ENCODE measurements at regions not wholly inside any gene's neighbourhood (a gene's known extent, or its start where the extent isn't known, plus 50 kb on each side); places are given as distances from the start of the nearest gene placed in this dataset.
A peak's percentile ranks its signal among the peaks of the same experiment; 100 is the strongest.
"Not testable (repeated sequence)": the region's sequence is repeated elsewhere in the genome, so short reads cannot be mapped to it uniquely, and the experiment has no call there.

DNA sequence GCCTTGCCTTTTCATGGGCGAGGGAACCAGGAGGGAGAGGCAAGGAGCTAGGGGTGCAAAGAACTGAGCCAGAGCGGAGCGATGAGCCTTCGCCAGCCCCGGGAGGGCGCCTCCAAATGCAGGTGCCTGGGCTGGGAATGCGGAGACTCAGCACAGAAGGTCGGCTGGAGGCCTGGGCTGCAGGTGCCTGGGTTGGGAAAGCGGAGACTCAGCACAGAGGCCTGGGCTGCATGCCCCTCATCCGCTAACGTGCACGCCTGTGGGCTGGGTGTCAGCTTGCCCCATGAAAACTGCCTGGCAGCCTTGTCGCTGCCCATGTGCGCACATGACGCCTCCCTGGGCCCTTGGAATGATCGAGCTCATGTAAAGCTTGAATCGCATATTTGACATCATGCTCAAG is 51.8 kb downstream of the POM121L12 start:
- DNase-seq (ENCODE audit: low read depth) = no peak
- H3K4me3 ChIP-seq (ENCODE audit: low read depth, low read length) = no peak overlapping the region

DNA sequence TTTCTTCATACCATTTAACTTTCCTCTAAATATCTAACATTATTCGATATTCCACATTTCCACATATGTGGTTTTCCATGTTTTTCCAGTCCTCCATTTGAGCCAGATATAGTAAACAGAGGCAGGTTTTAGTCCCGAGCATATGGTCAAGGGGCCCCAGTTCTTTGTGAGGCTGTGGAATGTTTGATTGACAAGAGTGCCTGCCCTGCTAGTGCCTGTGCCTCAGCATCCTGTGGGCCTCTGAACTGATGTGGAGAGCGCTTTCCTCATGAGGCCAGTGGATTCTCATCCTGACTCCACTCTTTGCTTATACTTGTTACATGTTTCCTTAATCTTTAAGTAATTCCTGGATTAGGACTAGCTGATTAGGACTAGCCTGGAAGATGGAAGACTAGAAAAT is 58.8 kb downstream of the POM121L12 start:
- no peak for DNase-seq (ENCODE audit: low read depth)

GRCh38 chr7:53094827-53095226 is 59.4 kb downstream of the POM121L12 start:
- no peak overlapping the region for H3K4me3 ChIP-seq (ENCODE audit: low read depth, low read length)
- DNase-seq (ENCODE audit: low read depth) = no peak

More for the DNA sequence above, 58.8 kb downstream of the POM121L12 start:
- no peak overlapping the region for H3K4me3 ChIP-seq (ENCODE audit: low read depth, low read length)

GRCh38 chr7:53095731-53096501 is 60.5 kb downstream of the POM121L12 start:
- no peak overlapping the region for H3K4me3 ChIP-seq (ENCODE audit: low read depth, low read length)
- DNase-seq (ENCODE audit: low read depth) = no peak

DNA sequence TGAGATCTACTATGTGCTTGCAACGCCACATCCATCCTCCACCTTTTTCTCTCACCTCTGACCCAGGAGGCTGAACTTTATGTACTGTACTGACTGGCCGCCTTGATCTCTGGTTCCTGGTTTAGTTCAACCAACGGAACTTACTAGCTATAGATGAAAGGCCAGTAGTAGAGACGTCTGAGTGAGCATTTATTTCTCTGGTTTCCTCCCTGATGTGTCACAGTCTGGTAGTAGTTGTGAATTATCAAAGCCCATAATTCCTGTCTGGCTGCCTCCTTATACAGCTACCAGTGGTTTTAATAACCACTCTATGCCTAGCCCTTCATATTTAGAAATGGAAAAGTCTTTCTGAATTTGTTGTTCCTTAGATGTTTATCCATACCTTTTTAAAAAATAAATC is 64.7 kb downstream of the POM121L12 start:
- H3K4me3 ChIP-seq (ENCODE audit: low read depth, low read length) = no peak overlapping the region
- no peak for DNase-seq (ENCODE audit: low read depth)

GRCh38 chr7:53101026-53101425 is 65.6 kb downstream of the POM121L12 start:
- no peak for DNase-seq (ENCODE audit: low read depth)
- H3K4me3 ChIP-seq (ENCODE audit: low read depth, low read length) = no peak overlapping the region

GRCh38 chr7:53110425-53110824 is 75.0 kb downstream of the POM121L12 start:
- no peak for DNase-seq (ENCODE audit: low read depth)
- H3K4me3 ChIP-seq (ENCODE audit: low read depth, low read length) = no peak overlapping the region

DNA sequence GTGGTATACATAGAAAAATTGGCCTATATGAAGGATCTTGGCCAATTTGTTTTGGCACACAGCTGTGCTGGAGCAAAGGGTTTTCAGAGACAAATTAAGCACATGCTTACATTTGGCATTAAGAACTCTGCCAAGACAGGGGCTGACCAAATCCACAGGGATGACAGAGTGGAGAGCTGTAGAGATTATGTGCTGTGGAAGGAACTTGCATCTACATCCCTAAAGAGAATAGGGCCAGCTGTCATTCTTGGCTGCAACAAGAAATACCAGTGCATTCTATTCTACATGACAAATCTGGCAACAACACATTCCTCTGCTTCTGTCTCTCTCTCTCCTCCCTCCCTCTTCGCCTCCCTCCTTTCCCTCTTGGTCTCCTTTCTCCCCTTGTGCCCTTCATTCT is 75.6 kb downstream of the POM121L12 start:
- H3K4me3 ChIP-seq (ENCODE audit: low read depth, low read length) = no peak overlapping the region
- DNase-seq (ENCODE audit: low read depth) = peak; percentile 17

DNA sequence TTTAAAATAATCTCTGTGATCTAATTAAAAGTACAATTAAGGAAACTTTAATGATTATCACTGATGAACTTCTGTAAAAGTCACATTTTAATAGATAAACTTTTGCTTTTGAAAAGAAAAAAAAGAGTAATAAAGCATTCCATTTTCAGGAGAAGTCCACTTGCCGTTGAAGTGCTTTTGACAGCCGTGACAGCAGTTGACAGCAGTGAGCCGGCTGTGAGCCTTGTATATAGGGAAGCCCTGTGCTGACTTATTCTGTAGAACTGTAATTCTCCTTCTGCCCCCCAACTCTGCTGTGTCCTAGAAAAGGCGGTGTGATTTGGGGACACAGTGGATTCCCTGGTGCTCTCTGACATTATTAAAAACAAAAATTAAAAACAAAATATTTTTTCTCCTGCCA is 78.0 kb downstream of the POM121L12 start:
- no peak for DNase-seq (ENCODE audit: low read depth)
- no peak overlapping the region for H3K4me3 ChIP-seq (ENCODE audit: low read depth, low read length)

- no peak overlapping the region for H3K4me3 ChIP-seq (ENCODE audit: low read depth, low read length)
- no peak for DNase-seq (ENCODE audit: low read depth)
Measured at GRCh38 chr7:53119514-53119941, 84.1 kb downstream of the POM121L12 start.

DNA sequence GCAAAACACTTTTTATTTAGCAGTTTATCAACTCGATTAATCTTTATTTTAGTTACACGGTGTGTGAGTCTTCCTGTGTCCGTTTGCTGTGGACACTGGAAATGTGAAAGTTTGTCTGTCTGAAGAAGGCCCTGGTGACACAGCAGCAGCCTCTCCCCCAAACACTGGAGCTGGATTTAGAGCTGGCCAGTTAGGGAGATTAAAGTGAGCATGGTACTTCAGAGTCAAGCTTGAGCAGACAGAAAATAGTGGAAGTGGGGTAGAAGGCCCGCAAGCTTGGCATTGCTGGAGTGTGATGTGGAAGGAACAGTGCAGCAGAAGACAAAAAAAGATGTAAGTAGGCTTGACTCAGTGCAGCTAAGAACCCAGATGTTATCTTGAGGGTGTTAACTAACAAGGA is 85.9 kb downstream of the POM121L12 start:
- DNase-seq (ENCODE audit: low read depth) = no peak
- no peak overlapping the region for H3K4me3 ChIP-seq (ENCODE audit: low read depth, low read length)

DNA sequence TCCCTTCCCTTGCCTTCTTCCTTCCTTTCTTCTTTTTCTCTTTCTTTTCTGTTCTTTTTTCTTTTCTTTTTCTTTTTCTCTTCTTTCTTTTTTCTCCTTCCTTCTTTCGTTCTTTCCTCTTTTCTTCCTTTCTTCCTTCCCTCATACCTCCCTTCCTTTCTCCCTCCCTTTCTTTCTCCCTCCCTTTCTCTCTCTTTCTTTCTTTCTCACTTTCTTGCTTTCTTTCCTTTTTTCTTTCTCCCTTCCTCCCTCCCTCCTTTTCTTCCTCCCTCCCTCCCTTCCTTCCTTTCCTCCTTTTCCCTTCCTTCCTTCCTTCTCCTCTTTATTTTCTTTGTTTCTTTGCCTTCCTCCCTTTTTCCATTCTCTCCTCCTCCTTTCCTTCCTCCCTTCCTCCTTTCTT is 96.3 kb downstream of the POM121L12 start:
- no peak for DNase-seq (ENCODE audit: low read depth)

GRCh38 chr7:53151496-53151895 is 116.1 kb downstream of the POM121L12 start:
- DNase-seq (ENCODE audit: low read depth) = no peak
- H3K4me3 ChIP-seq (ENCODE audit: low read depth, low read length) = no peak overlapping the region

More for the DNA sequence above, 96.3 kb downstream of the POM121L12 start:
- no peak overlapping the region for H3K4me3 ChIP-seq (ENCODE audit: low read depth, low read length)

DNA sequence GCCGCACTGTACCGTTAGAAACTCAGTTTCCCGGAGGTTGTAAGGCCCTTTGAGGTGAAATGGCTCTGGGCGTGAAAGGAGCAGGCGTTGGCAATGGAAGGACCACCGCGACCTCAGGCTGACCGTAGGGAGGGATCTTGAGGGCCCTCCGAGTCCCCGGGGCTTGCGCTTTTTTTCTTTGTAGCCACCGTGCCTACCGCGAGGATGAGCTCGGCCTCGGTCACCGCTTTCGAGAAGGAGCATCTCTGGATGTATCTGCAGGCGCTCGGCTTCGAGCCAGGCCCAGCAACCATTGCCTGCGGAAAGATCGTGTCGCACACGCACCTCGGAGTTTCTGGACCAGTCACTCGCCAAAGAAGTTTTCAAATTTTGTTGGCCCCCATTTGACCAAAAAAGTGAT is 151.8 kb downstream of the POM121L12 start:
- not testable (repeated sequence) for DNase-seq (ENCODE audit: low read depth); H3K4me3 ChIP-seq (ENCODE audit: low read depth, low read length)

DNA sequence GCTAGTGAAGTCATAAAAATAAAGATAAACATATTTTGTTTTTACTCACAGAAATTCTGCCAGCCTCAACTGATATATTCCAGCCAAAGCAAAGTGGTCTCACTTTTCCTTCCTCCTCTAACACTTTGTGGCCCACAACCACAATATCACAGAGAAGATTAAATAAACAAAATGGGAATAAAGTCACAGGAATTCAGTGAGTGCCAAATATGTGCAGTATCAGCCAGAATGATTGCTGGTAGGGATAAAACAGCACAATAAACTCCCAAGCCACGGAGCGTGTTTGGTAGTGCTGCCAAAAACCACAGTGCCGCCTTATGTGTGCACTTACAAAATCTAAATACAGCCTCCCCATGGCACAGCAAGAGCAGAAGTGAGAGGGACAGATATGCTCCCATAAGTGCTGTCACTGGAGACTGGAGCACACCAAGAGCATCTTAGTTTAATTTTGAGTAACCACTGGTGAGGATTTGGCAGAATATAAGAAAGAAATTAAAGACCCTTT is 155.8 kb downstream of the POM121L12 start:
- H3K4me3 ChIP-seq (ENCODE audit: low read depth, low read length) = no peak overlapping the region
- DNase-seq (ENCODE audit: low read depth) = no peak

DNA sequence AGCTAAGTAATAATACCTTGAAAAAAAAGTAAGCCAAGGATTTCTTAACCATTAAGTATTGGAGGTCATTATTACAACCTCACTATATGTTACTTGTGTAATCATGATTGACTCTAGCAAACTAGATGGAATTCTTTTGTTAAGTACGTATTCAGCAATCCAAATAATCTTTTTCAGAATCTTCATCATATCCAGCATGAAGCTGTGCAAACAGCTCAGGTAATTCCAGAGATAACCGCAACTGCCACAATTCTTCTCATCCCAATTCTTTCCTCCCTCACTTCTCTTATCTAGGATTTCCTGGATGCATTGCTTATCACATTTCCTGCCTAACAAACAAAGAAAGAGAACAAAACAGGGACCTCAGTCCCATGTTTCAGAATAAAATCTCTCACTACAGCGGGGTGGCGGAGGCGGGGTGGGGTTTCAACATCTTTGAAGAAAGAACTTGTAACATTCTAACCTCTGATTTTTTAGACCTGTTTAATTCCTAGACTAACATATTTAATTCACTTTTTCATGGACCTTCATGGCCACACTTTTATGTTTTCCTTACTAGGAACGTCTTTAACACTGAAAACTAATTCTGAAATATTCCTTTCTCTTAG is 156.5 kb downstream of the POM121L12 start:
- DNase-seq (ENCODE audit: low read depth) = no peak
- no peak overlapping the region for H3K4me3 ChIP-seq (ENCODE audit: low read depth, low read length)

DNA sequence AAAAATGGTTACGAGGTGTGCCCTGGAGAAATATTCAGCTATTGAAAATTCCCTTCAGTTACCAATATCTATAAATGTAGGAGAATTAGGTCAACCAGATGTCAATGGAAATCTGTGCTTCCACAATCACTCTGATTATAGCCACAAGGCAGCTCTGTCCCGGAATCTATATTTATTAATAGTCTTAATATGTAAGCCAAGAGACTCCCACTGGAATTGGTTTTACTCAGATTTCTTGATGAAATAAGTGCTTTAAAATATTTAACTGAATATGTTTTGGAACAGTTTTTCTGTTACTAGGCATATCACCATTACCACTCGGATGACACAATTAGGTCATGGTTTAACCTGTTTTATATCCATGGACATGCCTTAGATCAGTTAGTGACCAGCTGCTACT is 169.6 kb downstream of the POM121L12 start:
- no peak for DNase-seq (ENCODE audit: low read depth)
- no peak overlapping the region for H3K4me3 ChIP-seq (ENCODE audit: low read depth, low read length)

- no peak for DNase-seq (ENCODE audit: low read depth)
- H3K4me3 ChIP-seq (ENCODE audit: low read depth, low read length) = no peak overlapping the region
Measured at GRCh38 chr7:53209129-53209528, 173.7 kb downstream of the POM121L12 start.

GRCh38 chr7:53214463-53214862 is 179.0 kb downstream of the POM121L12 start:
- H3K4me3 ChIP-seq (ENCODE audit: low read depth, low read length) = no peak overlapping the region
- DNase-seq (ENCODE audit: low read depth) = no peak

DNA sequence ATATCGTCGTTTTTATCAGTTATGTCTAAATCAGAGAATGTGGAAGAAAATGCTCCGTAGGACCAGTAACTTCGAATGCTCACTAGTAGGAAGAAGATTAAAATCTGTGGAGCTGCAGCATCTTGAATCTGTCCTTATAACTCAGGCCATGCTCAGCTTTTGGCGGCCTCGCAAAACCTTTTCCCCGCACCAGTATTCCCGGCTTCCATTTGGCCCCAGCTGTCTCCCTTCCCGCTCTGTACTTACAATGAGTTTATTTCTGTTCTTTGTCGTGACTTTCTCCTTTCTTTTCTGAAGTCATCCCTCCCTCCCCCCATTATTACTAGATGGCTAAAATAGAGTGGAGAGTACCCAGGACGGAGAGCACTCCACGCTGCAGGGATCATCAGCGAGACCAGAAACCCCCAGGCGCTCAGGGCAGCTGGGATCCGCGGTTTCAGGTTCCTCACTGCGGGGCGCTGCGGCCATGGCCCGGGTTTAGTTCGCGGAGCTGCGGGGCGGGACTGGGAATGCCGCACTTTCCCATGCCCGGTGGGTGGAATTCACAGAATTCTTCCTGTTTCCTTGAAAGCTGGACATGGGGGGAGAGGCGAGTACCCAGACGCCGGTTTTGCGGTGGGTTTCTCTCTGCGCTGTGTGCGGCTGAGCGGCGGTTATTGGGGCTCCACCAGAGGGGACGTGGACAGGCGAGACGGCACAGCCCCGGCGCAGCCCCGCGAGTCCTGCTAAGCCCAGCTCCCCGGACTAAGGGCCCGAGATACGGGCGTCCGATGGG is 183.5 kb downstream of the POM121L12 start:
- H3K4me3 ChIP-seq (ENCODE audit: low read depth, low read length) = no peak overlapping the region
- no peak for DNase-seq (ENCODE audit: low read depth)
